CD4-positive, alpha-beta T cell (primary cell): ENCODE measurements at regions not wholly inside any gene's neighbourhood (a gene's known extent, or its start where the extent isn't known, plus 50 kb on each side); places are given as distances from the start of the nearest gene placed in this dataset.

Source experiments
- ATAC-seq: fragments of 200-7000 bp; cut with Tn5 transposase; one replicate; pipeline ENCODE4 v1.10.0; 2022; ENCODE audit warnings: mild to moderate bottlenecking; ENCODE audit not compliant: poor library complexity
- CTCF ChIA-PET: fragments of 350-600 bp; sonication (Branson Sonifier 250); formaldehyde crosslinking; loops from one replicate; lab custom pipeline; 2021; ENCODE audit warnings: antibody characterized with exemption, inconsistent platforms; lab: Charles Lee
- POLR2A ChIA-PET: fragments of 350-600 bp; sonication (Branson Sonifier 250); formaldehyde crosslinking; loops from one replicate; lab custom pipeline; 2021; ENCODE audit warnings: antibody characterized with exemption, inconsistent platforms; lab: Charles Lee
- DNase-seq, 14 experiments: peaks; one replicate each; pipeline ENCODE4 v3.0.0-alpha.2; 2013 to 2020; ENCODE audit warnings: mixed read lengths in 2 of 14
- H3K27ac ChIP-seq, 2 donors: one replicate each; pipeline versions ENCODE4 v1.5.1 to v1.7.0; 2013; ENCODE audit warnings: low read length in 2 of 2, low read depth in 1 of 2, mild to moderate bottlenecking in 1 of 2
- H3K27me3 ChIP-seq, 2 experiments: 1 replicate in 1 of 2; 2 replicates in 1 of 2; pipeline versions ENCODE4 v1.6.1 to v1.7.0; 2013; ENCODE audit warnings: low read length in 2 of 2, control low read depth in 1 of 2, mild to moderate bottlenecking in 1 of 2, moderate library complexity in 1 of 2; ENCODE audit not compliant: insufficient read depth in 2 of 2, control insufficient read depth in 1 of 2
- H3K36me3 ChIP-seq: one replicate; pipeline ENCODE4 v1.6.1; 2013; ENCODE audit warnings: low read length, control low read depth; ENCODE audit not compliant: insufficient read depth
- H3K4me1 ChIP-seq: one replicate; pipeline ENCODE4 v1.6.1; 2013; ENCODE audit warnings: low read length, control low read depth; ENCODE audit not compliant: insufficient read depth
- H3K4me3 ChIP-seq: one replicate; pipeline ENCODE4 v1.5.1; 2013; ENCODE audit warnings: mild to moderate bottlenecking, low read length, moderate library complexity
- H3K9me3 ChIP-seq, 2 experiments: 1 replicate in 1 of 2; 2 replicates in 1 of 2; pipeline versions ENCODE4 v1.6.1 to v1.7.0; 2013; ENCODE audit warnings: low read length in 2 of 2, mild to moderate bottlenecking in 2 of 2, control low read depth in 1 of 2, moderate library complexity in 1 of 2; ENCODE audit not compliant: control insufficient read depth in 1 of 2, insufficient read depth in 1 of 2
- H3K27ac Mint-ChIP-seq: one replicate; pipeline ENCODE4 v1.8.0; 2020; ENCODE audit warnings: mixed read lengths
- H3K27me3 Mint-ChIP-seq: one replicate; pipeline ENCODE4 v1.8.0; 2021; ENCODE audit warnings: mixed read lengths
- H3K36me3 Mint-ChIP-seq: one replicate; pipeline ENCODE4 v1.8.0; 2021; ENCODE audit warnings: low read depth, mixed read lengths
- H3K4me1 Mint-ChIP-seq: one replicate; pipeline ENCODE4 v1.8.0; 2021; ENCODE audit warnings: low read depth, mixed read lengths
- H3K4me3 Mint-ChIP-seq: one replicate; pipeline ENCODE4 v1.8.0; 2020; ENCODE audit warnings: mild to moderate bottlenecking, mixed read lengths
- H3K9me3 Mint-ChIP-seq: one replicate; pipeline ENCODE4 v1.8.0; 2020; ENCODE audit warnings: mixed read lengths
- intact Hi-C, 2 experiments: fragments of 100-400 bp; cut with DNase I in 1 of 2; cut with micrococcal nuclease in 1 of 2; formaldehyde crosslinking; loops; one replicate each; pipeline versions ENCODE4 v1.15.1 to v1.9.0; 2023 to 2025; cut with DNase I, micrococcal nuclease
- TF ChIP-seq, protein P1 (sequence below): fragments of 200-600 bp; IDR thresholded peaks from one replicate; pipeline ENCODE4 v1.8.0; 2022; ENCODE audit warnings: antibody characterized with exemption, mild to moderate bottlenecking

DNA sequence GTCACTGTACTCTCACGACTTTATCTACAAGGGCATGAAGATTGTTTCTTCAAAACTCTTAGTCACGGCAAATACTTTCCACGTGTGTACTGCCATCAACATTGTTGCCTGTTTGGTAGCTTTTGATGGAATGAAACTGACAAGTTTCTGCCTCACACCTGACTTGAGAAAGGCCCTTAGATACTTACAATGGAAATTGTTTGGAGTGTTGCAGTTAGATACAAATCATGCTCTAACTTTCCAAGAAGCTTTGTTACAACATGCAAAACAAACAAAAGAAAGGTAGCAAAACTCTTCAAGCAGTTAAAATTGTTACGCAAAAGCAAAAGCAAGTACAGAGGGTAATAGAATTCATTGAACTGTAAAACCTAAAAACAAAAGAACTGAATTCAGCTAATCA lies 91.1 kb upstream of the TLE4 start:
- ChIA-PET CTCF (interaction anchor here (1.4 to 1.8 kb wide), 2 partner anchors 11 to 13 kb away, joined by 3 to 4 read pairs; no protein-coding TSS in a partner anchor), POLR2A (interaction anchor here (1.1 kb wide), 1 partner anchor 91 kb away, joined by 4 read pairs; the partner anchor contains the start of gene TLE4)
- H3K4me3 Mint-ChIP-seq = no peak overlapping the region
- Histone ChIP-seq H3K27me3 (no peaks in the 10 kb centered on the region), H3K4me3 (no peak overlapping the region), H3K27ac (no peak overlapping the region), H3K9me3 (no peaks in the 10 kb centered on the region), H3K36me3 (no peaks in the 10 kb centered on the region), H3K4me1 (no peaks in the 10 kb centered on the region)
- H3K9me3 Mint-ChIP-seq = no peaks in the 10 kb centered on the region
- no peaks in the 10 kb centered on the region for H3K4me1 Mint-ChIP-seq
- H3K27me3 Mint-ChIP-seq = no peaks in the 10 kb centered on the region
- H3K36me3 Mint-ChIP-seq = no peaks in the 10 kb centered on the region
- TF ChIP-seq, protein P1, sequence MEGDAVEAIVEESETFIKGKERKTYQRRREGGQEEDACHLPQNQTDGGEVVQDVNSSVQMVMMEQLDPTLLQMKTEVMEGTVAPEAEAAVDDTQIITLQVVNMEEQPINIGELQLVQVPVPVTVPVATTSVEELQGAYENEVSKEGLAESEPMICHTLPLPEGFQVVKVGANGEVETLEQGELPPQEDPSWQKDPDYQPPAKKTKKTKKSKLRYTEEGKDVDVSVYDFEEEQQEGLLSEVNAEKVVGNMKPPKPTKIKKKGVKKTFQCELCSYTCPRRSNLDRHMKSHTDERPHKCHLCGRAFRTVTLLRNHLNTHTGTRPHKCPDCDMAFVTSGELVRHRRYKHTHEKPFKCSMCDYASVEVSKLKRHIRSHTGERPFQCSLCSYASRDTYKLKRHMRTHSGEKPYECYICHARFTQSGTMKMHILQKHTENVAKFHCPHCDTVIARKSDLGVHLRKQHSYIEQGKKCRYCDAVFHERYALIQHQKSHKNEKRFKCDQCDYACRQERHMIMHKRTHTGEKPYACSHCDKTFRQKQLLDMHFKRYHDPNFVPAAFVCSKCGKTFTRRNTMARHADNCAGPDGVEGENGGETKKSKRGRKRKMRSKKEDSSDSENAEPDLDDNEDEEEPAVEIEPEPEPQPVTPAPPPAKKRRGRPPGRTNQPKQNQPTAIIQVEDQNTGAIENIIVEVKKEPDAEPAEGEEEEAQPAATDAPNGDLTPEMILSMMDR = no peak
- intact Hi-C loops = no loop called here
- ATAC-seq = no peak
- no peak overlapping the region for H3K27ac Mint-ChIP-seq
- no peak for DNase-seq

GRCh38 chr9:79481846-79482477 lies 89.8 kb upstream of the TLE4 start:
- POLR2A ChIA-PET = interaction anchor here (0.8 to 1.6 kb wide), 2 partner anchors 17 to 90 kb away, joined by 3 to 5 read pairs; partner anchors contain the start of gene TLE4
- DNase-seq = no peak
- Histone ChIP-seq H3K36me3 (no peaks in the 10 kb centered on the region), H3K4me3 (no peak overlapping the region), H3K27ac (no peak overlapping the region), H3K9me3 (no peaks in the 10 kb centered on the region), H3K4me1 (no peaks in the 10 kb centered on the region), H3K27me3 (no peaks in the 10 kb centered on the region)
- Mint-ChIP-seq H3K36me3 (no peaks in the 10 kb centered on the region), H3K27ac (no peak overlapping the region), H3K4me3 (no peak overlapping the region), H3K9me3 (no peaks in the 10 kb centered on the region), H3K4me1 (no peaks in the 10 kb centered on the region), H3K27me3 (no peaks in the 10 kb centered on the region)
- intact Hi-C loops = no loop called here
- CTCF ChIA-PET = interaction anchor here (1.4 kb wide), 1 partner anchor 12 kb away, joined by 3 read pairs; no protein-coding TSS in a partner anchor
- TF ChIP-seq, protein P1 = no peak
- ATAC-seq = no peak

DNA sequence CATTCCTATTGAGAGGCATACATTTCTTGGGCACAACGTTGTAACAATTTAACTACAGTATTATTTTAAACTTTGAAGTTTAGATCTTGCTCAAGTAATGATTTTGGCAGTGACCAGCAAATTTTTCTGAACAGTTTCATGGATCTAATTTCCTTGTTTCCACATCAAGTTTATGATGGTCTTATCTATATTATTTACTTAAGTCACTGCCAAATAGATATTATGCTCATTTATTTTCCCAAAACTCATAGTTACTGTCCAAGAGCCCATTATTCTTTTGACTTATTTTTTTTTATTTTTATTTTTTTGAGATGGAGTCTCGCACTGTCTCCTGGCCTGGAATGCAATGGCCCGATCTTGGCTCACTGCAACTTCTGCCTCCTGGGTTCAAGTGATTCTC lies 86.5 kb upstream of the TLE4 start:
- CTCF ChIA-PET = no interaction called here
- intact Hi-C loops = no loop called here
- Histone ChIP-seq H3K4me3 (no peak overlapping the region), H3K9me3 (no peaks in the 10 kb centered on the region), H3K36me3 (no peaks in the 10 kb centered on the region), H3K27me3 (no peaks in the 10 kb centered on the region), H3K4me1 (no peaks in the 10 kb centered on the region), H3K27ac (no peak overlapping the region)
- Mint-ChIP-seq H3K36me3 (no peaks in the 10 kb centered on the region), H3K27me3 (no peaks in the 10 kb centered on the region), H3K27ac (no peak overlapping the region), H3K4me3 (no peak overlapping the region), H3K9me3 (no peaks in the 10 kb centered on the region), H3K4me1 (no peaks in the 10 kb centered on the region)
- ATAC-seq = no peak
- no peak for DNase-seq
- POLR2A ChIA-PET = no interaction called here
- TF ChIP-seq, protein P1 = no peak
